Peyer's patch (tissue), 4 donors: ENCODE measurements at regions not wholly inside any gene's neighbourhood (a gene's known extent, or its start where the extent isn't known, plus 50 kb on each side); places are given as distances from the start of the nearest gene placed in this dataset.

Experiments used
- DNase-seq, 3 donors: peaks; one replicate each; pipeline ENCODE4 v3.0.0-alpha.2; 2017 to 2019
- H3K27ac ChIP-seq, 4 donors: fragments of 200-600 bp; sonication (generic); one replicate each; pipeline ENCODE4 v1.5.1; 2016 to 2019
- H3K27me3 ChIP-seq, 2 donors: fragments of 200-600 bp; sonication (generic); one replicate each; pipeline ENCODE4 v1.5.1; 2019
- H3K36me3 ChIP-seq, 3 donors: fragments of 200-600 bp; sonication (generic); one replicate each; pipeline ENCODE4 v1.5.1; 2016 to 2019
- H3K4me1 ChIP-seq, 4 donors: fragments of 200-600 bp; sonication (generic); one replicate each; pipeline ENCODE4 v1.5.1; 2016 to 2019
- H3K4me3 ChIP-seq, 4 donors: fragments of 200-600 bp; sonication (generic); 1 replicate in 3 of 4; 2 replicates in 1 of 4; pipeline ENCODE4 v1.5.1; 2016 to 2019; ENCODE audit warnings: mild to moderate bottlenecking in 1 of 4
- H3K9me3 ChIP-seq, 4 donors: fragments of 200-600 bp; sonication (generic); one replicate each; pipeline ENCODE4 v1.5.1; 2016 to 2019; ENCODE audit warnings: mild to moderate bottlenecking in 1 of 4
- POLR2A ChIP-seq, 2 donors: fragments of 450-650 bp; IDR thresholded peaks; one replicate each; pipeline ENCODE4 v1.5.1; 2017; ENCODE audit warnings: antibody characterized with exemption in 2 of 2, mild to moderate bottlenecking in 2 of 2, moderate library complexity in 2 of 2
- TF ChIP-seq, protein P1 (sequence below), 6 experiments: fragments of 450-650 bp in 4 of 6; fragments of 200-600 bp in 2 of 6; sonication (generic) in 1 of 6; IDR thresholded peaks; one replicate each; pipeline ENCODE4 v1.5.1; 2017 to 2019; ENCODE audit warnings: antibody characterized with exemption in 6 of 6, mild to moderate bottlenecking in 3 of 6, moderate library complexity in 1 of 6

DNA sequence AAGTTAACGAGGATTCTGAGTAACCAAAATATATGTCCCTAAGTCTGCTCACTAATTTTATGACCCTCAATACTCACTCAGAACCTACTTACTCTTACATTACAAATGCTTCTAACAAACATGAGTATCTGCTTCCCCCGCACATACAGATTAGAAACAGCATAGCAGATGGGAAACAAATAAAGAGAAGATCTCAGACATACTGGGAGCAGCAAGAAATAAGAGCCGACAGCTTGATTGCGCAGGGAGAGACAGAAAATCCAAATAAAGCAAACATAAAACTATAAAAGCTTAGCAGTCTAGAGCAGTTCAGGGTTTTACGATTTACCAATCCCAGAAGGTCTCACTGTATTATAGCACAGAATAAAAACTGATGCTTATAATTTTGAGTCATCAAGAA lies 89.1 kb upstream of the DBX1 start:
- TF ChIP-seq, protein P1, sequence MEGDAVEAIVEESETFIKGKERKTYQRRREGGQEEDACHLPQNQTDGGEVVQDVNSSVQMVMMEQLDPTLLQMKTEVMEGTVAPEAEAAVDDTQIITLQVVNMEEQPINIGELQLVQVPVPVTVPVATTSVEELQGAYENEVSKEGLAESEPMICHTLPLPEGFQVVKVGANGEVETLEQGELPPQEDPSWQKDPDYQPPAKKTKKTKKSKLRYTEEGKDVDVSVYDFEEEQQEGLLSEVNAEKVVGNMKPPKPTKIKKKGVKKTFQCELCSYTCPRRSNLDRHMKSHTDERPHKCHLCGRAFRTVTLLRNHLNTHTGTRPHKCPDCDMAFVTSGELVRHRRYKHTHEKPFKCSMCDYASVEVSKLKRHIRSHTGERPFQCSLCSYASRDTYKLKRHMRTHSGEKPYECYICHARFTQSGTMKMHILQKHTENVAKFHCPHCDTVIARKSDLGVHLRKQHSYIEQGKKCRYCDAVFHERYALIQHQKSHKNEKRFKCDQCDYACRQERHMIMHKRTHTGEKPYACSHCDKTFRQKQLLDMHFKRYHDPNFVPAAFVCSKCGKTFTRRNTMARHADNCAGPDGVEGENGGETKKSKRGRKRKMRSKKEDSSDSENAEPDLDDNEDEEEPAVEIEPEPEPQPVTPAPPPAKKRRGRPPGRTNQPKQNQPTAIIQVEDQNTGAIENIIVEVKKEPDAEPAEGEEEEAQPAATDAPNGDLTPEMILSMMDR (IDR thresholded peaks at IDR 0.05) = no peak
- TF ChIP-seq POLR2A (IDR thresholded peaks at IDR 0.05) = no peak
- DNase-seq = no peak
- Histone ChIP-seq H3K27ac (no peak overlapping the region), H3K27me3 (no peaks in the 10 kb centered on the region), H3K36me3 (no peaks in the 10 kb centered on the region), H3K4me3 (no peak overlapping the region), H3K4me1 (no peaks in the 10 kb centered on the region), H3K9me3 (no peaks in the 10 kb centered on the region)

DNA sequence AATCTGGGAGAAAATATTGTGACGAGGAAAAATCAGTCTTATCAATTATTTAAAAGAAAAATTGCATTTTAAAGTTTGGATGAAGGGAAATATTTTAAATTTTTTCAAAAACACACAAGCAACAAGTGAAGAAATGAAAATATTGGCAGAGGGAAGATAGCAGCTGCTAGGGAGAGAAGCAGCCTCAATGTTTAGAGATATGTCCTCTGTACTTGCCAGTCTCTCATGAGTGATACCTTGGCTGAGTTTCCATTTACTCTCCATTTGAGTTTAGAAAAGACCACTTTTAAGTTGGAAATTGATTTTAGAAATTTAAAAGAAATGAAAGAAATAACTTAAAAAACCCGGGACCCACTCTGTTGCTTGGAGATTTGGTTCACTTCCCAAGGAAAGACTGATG lies 88.6 kb upstream of the DBX1 start:
- no peaks in the 10 kb centered on the region for H3K27me3 ChIP-seq
- no peak for DNase-seq
- no peaks in the 10 kb centered on the region for H3K36me3 ChIP-seq
- no peak overlapping the region for H3K4me3 ChIP-seq
- H3K27ac ChIP-seq = no peak overlapping the region
- no peak for TF ChIP-seq POLR2A (IDR thresholded peaks at IDR 0.05)
- TF ChIP-seq, protein P1 (IDR thresholded peaks at IDR 0.05) = no peak
- H3K4me1 ChIP-seq = no peaks in the 10 kb centered on the region
- no peaks in the 10 kb centered on the region for H3K9me3 ChIP-seq

DNA sequence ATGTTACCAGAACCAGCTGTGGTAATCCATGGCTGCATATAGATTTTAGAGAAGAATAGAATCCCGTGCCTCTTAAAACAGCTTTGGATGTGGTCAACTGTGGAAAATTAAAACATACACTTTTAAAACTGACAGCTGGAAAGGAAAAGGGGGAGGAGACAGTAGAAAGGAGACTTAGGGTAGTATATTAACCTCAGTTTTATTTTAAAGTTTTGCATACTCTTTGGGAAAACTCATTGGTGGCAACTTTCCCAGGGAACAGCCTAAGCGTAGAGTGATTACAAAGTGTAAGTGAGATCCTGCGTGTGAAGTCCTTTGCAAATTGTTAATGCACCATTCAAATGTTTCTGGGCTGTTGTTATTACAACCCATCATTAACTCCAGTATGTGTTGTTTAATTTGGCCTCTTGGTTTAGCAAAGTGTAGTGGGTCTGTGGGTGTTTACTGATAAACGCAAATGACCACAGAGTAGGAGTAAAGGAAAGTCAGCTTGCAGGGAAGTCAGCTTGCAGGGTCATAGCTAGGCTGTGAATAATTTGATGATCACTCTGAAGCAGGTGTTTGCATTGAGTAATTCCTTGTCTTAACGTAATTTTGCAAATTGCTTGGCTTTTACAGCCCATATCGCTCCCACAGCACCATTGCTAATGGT lies 88.0 kb upstream of the DBX1 start:
- no peaks in the 10 kb centered on the region for H3K4me1 ChIP-seq
- no peaks in the 10 kb centered on the region for H3K9me3 ChIP-seq
- no peaks in the 10 kb centered on the region for H3K36me3 ChIP-seq
- H3K27ac ChIP-seq = no peak overlapping the region
- no peak for DNase-seq
- TF ChIP-seq, protein P1 (IDR thresholded peaks at IDR 0.05) = no peak
- no peak for TF ChIP-seq POLR2A (IDR thresholded peaks at IDR 0.05)
- no peaks in the 10 kb centered on the region for H3K27me3 ChIP-seq
- H3K4me3 ChIP-seq = no peak overlapping the region

DNA sequence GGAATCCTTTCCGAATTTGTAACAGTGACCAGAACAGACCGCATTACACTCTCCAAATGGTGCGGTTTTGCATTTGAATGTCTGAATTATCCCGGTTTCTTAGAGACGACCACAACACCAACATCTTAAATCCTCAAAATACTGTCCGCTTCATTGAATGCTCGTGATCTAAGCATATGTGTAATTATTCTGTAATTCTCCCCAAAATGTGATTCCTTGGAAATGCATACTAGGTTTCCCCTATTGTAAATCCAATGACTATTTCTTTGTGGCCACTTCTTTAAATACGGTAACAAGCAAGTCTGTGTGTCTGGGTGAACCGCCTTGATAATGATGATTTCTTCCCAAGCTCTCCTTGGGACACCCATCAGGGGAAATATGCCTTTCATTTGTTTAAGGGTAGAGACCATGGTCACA lies 87.3 kb upstream of the DBX1 start:
- no peak for TF ChIP-seq POLR2A (IDR thresholded peaks at IDR 0.05)
- TF ChIP-seq, protein P1 (IDR thresholded peaks at IDR 0.05) = no peak
- no peak overlapping the region for H3K27ac ChIP-seq
- no peaks in the 10 kb centered on the region for H3K27me3 ChIP-seq
- no peaks in the 10 kb centered on the region for H3K36me3 ChIP-seq
- H3K4me1 ChIP-seq = no peaks in the 10 kb centered on the region
- H3K4me3 ChIP-seq = no peak overlapping the region
- no peaks in the 10 kb centered on the region for H3K9me3 ChIP-seq
- DNase-seq = no peak

DNA sequence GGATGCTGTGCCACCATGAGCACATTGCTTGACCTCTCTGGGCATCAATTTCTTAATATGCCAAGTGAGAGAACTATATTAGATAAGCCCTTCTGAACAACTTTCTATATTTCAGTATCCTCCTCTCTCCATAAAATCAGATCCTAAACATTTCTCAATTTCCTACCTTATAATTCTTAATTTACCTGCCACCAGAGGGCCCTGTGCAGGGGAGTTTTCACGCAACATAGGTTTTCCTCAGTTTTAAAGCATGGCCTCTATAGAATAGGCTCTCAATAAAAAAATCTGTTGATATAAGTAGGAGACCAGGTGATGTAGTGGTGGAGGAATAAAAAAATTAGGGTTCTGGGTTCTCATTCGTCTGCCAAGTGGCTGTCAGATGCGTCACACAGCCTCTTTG lies 83.7 kb upstream of the DBX1 start:
- Histone ChIP-seq H3K9me3 (no peaks in the 10 kb centered on the region), H3K27me3 (no peaks in the 10 kb centered on the region), H3K4me1 (no peaks in the 10 kb centered on the region), H3K27ac (no peak overlapping the region), H3K4me3 (no peak overlapping the region), H3K36me3 (no peaks in the 10 kb centered on the region)
- DNase-seq = no peak
- TF ChIP-seq, protein P1 (IDR thresholded peaks at IDR 0.05) = peak in 2 of 6 experiments; percentile 6 to 18
- TF ChIP-seq POLR2A (IDR thresholded peaks at IDR 0.05) = no peak

DNA sequence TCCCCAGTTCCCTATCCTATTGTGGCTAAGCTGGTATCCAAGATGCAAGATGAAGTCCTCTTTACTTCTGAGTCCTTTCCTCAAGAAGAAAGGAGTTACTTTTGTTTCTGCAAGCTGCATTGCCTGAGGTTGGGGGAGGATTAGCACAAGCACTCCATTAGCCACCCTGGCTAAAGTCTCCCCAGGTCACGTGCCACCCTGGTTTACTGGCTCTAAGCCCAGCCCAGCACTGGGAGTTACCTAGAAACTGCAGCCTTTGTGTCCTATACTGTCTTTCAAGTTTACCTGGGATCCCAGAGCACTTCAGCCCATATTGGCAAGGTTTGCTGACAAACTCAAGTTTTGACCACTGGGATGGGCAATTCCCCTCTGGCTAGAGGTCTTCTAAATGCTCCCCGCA lies 78.4 kb upstream of the DBX1 start:
- Histone ChIP-seq H3K36me3 (no peaks in the 10 kb centered on the region), H3K27ac (no peak overlapping the region), H3K27me3 (no peaks in the 10 kb centered on the region), H3K4me3 (no peak overlapping the region), H3K9me3 (no peaks in the 10 kb centered on the region), H3K4me1 (no peaks in the 10 kb centered on the region)
- no peak for TF ChIP-seq POLR2A (IDR thresholded peaks at IDR 0.05)
- TF ChIP-seq, protein P1 (IDR thresholded peaks at IDR 0.05) = no peak
- peak in 1 of 3 donors; percentile 50 for DNase-seq
